HG02798 (cell line): ENCODE measurements at regions not wholly inside any gene's neighbourhood (a gene's known extent, or its start where the extent isn't known, plus 50 kb on each side); places are given as distances from the start of the nearest gene placed in this dataset.
"Not testable (repeated sequence)": the region's sequence is repeated elsewhere in the genome, so short reads cannot be mapped to it uniquely, and the experiment has no call there.

Source experiments
- ATAC-seq: cut with Tn5 transposase; IDR thresholded peaks from one replicate; pipeline ENCODE4 v1.9.1; 2021; ENCODE audit warnings: mild to moderate bottlenecking; ENCODE audit not compliant: unreplicated experiment, poor library complexity

DNA sequence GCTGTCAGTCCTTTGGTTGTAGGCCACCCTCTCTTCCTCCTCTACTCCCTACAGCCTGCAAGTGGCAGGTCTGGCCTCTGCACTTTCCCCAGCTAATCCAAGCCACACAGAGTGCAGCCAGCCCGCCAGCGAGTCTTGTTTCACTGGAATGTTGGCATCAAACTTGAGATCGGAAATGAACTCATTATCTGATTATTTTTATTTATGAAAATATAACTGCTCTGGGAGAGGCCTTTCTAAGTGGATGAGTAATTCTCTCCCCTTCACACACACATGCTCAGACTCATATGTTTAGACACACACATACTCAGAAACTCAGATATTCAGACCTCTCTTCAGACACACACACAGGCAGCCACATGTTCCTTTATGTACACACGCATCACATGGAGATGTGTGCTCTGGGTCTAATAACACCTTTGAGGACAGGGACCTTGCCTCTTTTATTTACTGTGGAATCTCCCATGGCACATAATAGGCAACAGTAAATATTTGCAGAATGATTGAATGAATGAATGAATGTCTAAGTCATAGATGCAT is 151.3 kb downstream of the ZFP36L2 start:
- no peak for ATAC-seq

DNA sequence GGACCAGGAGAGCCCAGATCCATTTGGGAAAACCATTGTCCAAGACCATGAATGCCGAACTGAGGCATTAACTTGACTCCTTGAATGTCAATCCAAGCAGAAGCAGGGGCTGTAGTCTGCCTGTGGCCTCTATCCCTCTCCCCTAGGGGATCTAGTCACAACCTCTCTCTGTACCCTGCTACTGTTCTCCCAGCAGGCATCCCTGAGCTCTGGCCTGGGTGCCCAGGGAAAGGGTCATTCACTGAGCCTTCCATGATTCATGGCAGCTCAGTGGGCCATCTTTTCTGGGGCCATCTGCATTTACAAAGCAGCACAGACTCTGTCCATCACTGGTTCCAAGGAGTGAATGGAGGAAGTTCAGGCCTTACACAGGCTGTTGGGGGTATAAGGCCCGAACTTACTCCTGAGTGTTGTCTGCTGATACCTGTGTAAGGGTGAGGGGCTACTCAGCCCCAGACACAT is 151.8 kb downstream of the ZFP36L2 start:
- ATAC-seq: no peak

DNA sequence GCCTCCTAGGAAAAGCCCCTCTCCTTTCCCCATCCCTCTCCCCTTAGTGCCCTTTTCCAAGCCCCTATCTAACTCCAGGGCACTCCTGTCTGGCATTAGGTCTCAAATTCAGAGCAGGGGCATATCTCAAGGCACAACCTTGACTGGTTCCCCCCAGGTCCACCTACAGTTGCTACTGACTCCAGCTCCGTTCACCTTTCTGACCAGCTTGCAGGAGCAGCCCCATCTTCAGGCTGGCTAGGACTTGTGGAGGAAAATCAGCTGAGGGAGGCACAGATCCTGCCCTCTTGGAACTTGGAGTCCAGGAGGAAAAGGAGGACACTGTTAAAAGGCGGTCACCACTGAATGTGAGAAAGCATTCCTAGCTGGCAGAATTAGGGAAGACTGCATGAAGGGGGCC is 152.4 kb downstream of the ZFP36L2 start:
- no peak for ATAC-seq

DNA sequence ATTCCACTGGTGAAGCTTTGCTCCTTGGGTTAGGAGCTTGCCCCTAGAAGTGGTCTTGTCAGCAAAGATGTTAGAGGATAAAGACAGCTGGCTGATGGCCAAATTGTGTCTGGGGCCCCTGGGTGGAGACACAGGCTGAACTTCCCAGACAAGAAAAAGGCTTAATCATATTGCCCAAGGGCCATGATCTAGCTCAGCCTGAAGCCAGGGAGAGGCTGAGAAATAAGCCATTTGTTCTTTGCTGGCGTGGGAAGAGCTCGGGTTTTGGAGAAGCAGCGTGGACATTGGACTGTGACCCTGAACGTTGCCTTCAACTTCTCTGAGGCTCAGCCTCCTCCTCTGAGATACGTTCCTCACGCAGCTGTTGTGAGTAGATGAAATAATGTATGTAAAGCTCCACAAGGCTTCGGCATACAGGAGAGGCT is 153.0 kb downstream of the ZFP36L2 start:
- no peak for ATAC-seq

DNA sequence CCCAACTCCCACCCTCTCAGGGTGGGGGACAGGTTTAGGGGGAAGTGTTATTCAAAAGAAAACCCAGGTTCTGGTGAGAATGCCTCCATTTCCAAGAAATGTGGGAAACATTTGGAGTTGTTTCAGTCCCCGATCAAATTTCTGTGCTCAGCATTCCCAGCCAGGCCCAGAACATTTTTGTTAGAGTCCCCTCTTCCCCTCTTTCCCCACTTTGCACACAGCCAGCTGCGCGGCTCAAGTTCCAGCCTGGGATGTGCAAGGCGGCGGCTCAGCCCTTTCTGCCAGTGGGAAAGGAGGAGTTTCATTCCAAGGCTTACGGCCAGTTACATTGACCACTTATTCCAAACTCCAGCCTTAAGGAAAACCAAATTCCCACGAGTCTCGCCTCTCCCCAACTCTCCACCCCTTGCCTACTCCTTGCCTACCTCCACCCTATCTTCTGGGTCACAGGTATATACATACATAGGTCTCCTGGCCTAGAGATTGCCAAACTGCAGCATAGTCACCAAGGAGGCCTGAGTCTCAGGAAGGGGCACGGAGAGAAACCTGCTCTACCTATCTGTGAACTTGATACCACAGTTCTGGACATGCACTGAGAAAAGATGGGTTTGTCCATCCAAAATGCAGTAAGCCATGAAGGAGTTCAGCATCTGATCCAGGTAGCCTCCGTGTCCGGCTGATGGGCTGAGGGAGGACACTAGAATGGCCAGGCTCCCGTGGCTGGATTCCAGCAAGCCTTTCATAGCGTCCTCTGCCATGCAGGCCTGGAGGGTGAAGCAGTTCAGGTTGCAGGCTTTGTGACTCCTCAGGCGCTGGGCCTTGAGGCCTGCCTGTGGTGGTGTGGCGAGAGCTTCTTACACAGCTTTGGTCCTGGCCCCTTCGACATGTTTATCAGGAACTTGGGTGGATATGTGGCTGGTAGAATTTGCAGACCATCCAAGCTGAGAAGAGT is 154.5 kb downstream of the ZFP36L2 start:
- ATAC-seq: no peak

DNA sequence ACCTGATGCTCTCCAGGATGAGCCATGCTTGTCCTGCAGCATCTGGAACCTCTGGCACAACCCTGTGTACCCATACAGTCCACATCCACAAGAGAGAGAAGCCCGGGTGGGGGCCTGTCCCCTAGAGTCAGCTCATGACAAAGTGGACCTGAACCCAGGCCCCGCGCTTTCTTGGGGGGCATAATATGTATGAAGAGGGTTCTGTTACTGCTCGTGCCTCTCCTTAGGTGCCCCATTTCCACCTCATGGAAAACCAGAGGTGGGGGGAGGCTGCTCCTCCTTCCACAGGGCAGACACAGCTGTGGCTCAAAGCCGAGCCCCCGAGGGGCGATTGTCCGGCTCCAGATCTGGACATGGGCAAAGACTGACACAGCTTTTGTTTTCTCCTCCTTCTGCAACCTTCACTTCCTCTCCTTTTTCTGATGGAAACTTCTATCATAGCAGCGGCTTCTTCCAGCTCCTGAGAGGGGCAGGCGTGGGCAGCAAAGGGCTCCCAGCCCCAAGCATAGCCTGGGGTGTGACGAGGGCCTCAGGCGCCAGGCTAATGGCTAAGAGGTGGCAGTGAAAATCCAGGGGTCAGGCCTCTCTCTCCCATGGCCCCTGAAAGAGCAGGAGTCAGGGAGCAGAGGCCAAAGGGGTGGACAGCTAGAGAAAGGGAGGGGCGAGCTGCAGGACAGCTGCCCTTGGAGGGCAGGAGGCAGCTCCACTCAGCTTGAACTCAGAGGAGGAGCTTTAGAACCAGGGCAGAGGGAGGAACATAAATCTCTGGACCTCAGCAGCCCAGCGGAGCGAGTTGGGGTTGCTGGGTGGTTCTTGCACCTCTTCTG is 155.5 kb downstream of the ZFP36L2 start:
- ATAC-seq: no peak

DNA sequence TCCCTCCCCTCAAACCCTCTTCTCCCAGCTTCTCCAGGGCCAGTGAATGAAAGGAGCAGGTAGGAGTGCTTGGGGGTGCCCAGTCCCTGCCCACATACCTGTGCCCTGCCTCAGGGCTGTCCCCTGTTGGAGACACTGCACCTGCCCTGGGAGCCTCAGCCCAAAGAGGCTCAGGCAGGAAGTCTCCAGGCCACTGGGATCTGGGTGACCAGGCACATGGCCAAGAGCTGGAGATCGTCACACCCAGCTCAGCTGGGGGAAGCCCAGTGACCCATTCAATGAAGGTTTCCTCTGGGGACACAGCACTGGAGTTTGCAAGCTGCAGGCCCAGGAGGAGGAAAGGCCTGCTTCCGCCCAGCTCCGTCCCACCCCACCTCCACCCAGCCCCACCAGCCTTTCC is 156.4 kb downstream of the ZFP36L2 start:
- no peak for ATAC-seq

DNA sequence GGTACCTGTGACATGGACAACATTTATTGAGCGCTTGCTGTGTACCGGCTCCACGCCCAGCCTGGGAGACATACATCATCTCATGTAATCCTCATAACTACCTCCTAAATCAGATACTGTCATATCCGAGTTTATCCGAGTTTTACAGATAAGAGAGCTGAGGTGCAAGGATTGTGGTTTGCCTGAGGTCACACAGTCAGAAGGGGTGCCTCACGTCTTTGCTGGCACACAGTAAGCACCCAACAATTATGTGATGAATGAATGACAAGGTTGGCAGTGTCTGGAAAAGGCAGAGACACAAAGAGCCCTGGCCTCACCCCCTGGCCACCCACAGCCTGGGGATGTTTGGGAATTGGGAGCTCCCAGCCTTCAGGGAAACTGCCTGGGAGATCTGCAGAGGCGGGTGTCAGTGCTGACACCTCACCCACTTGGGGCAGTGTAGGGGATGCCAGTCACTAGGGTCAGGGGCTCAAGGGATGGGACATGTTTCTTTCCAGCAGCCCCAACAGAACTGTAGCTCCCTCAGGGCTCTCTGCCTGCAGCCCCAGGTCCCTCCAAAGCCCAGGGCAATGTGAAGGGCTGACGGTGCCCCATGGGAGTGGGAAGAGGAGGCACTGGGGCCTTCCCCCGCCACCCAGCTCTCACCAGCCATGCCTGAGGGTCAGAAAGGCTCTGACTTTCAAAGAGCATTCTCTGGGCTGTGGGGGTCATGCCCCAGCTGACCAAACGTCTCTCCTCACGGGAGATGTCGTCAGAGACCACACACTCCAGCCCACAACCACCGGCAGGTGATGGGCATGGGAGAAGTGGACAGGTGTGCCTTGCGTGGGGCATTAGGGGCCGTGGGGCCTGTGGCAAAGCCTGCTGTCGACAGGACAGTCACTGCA is 157.5 kb downstream of the ZFP36L2 start:
- ATAC-seq: no peak

DNA sequence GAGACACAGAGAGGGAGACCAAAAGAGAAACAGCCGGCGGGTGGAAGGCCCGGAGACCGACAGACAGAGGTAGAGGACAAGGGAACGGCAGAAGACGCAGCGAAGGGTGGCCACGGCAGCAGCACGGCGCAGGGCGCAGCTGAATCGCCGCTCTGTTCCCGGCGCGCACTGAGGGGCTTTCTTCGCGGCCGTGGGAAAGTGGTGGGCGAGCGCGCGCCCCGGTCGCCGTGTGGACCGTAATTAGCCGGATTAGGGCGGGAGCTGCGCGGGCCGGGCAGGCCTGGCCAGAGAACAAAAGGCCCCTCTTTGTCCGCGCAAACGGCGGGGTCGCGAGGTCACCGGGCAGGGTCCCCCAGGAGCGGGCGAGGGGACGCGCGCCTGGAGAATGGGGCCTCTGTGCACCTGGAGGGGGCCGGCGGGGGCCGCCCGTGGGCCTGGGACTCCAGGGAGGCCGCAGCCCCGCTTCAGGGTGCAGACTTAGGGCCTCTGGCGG is 158.3 kb downstream of the ZFP36L2 start:
- ATAC-seq: no peak

DNA sequence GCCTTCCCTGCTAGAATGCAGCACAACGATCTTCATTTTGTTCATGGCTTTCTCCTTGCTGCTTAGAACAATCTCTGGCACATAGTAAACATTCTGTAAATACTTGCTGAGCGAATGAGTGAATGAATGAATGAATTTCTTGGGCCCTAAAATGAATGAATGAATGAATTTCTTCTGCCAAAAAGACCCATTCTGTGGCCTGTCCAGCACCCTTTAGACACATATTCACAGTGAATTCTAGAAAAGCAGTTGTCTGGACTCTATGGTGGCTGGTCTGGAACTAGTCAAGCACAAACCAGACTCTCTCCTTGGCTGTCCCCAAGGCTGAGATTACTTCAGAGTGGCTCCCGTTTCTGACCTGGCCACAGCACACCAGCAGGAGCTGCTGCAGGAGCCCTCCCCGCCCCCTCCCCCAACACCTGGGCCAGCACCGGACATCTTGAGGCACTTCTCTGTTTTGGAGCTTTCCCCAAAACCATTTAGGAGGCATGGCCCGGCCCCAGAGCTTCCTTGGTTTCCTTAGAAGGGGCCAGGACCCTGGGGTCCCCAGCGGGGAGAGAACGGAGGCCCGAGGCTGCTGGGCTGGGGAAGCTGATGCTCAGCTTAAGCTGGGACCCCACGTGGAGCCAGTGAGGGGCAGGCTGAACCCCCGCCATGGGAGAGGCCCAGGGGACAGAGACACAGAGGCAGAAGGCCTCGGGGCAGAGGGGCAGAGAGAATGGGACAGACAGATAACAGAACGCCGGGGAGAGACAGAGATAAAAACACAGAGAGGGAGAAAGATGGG is 159.0 kb downstream of the ZFP36L2 start:
- ATAC-seq: no peak

DNA sequence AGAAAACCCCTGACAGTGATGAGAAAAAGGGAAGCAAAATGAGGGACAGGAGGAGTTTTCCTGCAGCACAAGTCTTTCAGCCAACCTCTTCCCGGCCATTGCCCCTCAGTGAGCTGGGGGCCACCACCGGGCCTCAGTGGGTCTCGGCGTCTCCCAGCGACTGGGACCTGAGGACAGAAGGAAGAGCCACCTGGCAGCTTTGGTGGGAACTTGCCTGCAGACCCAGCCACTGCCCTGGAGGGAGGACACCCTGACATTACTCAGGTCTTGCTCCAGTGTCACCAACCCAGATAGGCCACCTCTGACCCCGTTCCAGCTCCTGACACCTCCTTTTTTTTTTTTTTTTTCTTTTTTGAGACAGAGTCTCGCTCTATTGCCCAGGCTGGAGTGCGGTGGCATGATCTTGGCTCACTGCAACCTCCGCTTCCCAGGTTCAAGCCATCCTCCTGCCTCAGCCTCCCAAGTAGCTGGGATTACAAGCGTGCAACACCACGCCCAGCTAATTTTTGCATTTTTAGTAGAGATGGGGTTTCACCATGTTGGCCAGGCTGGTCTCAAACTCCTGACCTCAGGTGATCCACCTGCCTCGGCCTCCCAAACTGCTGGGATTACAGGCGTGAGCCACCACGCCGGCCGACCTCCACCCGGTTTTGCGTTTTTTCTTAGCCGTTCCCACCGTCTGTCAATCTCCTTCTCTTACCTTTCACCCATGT is 159.7 kb downstream of the ZFP36L2 start:
- not testable (repeated sequence) for ATAC-seq

DNA sequence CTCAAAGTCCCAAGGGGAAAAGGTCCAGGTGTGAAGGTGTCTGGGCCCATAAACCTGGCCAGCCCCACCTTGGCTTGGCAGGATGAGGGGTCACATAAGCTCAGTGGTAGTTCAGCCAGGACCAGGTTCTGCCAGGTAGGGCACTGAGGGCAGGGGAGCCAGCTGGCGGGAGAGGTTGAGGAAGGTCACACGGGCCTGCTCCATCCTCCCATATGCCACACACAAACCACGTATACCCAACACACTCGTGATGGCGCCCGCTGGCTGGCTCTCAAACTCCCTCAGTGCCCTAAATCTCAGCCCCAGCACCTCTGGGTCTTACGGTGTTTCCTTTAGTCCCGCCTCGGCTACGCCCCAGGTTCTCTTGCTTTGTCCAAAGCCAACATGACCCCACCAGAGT is 160.5 kb downstream of the ZFP36L2 start:
- no peak for ATAC-seq

DNA sequence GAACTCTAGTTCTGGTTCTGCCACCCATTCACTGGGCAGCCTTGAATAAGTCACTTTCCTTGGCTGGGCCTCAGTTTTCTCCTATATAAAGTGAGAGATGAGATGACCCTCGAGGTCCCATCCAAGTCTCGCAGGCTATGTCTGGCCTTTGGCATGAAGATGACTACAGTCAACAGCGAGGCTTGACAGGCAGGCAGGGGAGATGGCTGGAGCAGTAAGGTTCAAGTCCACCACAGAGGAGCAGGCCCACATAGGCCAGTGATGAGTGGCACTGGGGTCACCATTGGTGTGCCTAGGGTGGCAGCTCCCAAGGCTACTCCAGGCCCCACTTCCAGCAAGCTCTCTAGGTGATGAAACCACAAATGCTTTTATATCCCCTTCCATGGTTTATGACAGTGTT is 161.4 kb downstream of the ZFP36L2 start:
- ATAC-seq: no peak

DNA sequence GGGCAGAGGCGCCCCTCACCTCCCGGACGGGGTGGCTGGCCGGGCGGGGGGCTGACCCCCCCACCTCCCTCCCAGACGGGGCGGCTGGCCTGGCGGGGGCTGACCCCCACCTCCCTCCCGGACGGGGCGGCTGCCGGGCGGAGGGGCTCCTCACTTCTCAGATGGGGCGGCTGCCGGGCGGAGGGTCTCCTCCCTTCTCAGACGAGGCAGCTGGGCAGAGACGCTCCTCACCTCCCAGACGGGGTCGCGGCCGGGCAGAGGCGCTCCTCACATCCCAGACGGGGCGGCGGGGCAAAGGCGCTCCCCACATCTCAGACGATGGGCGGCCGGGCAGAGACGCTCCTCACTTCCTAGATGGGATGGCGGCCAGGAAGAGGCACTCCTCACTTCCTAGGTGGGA is 163.3 kb downstream of the ZFP36L2 start:
- ATAC-seq: not testable (repeated sequence)

DNA sequence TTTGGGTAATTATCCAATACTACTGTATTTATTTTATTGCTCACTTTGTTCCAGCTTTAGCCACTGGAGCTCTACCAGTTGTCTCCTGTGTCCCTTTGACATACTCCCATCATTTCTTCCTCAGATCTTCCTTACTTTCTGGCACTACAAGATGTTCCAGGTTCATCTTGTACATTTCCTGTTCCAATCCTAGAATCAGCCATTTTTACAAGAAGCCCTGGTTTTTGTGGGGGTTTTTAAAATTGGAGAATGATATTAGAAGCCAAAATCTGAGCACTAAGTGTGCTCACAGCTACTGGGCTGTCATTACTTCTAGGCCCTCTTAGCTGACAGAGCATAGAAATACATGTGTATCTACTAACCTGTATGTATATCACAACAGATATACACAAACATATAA is 164.3 kb downstream of the ZFP36L2 start:
- no peak for ATAC-seq

DNA sequence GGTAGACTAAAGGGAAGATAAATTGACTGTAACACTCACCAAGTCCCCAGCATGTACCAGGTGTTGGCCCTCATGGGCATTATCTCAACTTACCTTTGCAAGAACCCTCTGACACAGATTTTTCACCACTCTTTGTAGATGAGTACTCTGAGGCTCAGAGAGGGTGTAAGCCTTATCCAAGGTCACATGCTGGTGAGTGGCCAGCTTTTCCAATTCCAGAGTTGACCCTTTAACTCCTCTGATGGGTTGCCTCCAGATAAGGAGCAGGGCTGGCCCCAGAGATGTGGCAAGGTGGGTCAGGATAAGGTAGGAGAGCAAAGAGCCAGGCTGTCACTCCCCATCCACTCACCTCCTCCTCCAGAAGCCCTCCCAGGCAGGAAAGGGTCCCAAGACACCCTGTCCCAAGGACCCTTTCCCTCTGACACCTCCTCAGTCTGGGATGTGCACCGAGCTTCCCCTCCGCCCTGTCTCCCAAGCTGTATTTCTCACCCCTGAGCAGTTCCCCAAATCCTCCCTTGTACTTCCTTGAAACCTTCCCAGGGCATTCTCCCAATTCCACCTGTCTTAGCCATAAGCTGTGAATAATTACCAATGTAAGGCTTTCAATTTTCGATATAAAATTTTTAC is 165.9 kb downstream of the ZFP36L2 start:
- ATAC-seq: no peak

DNA sequence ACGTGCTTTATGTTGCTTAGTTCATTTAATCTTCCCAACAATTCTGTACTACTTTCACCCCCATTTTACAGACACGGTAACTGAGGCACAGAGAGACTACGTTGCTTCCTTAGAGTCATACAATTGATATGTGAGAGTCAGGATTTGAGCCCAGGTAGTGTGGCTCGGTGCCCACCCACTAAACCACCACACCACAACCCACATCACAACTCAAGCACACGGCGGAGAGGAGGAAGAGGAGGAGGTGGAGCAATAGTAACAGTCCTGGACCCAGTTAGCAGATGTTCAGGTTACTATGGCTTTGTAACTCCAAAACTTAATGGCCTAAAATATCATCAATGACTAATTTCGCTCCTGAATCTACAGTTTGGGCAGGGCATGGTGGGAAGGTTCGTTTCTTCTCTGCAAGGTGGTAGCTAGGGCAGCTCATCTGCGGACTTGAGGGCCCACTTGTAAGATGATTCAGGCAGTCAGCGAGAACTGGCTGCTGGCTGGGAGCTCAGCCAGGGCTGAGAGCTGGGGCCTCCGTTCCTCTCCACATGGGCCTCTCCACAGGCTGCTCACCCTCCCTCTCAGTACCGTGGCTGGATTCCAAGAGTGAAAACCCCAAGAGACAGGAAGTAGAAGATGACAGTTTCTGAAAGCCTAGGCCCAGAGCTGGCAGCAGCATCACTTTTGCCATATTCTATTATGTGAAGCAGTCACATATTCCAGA is 167.1 kb downstream of the ZFP36L2 start:
- no peak for ATAC-seq
